ENCODE measurements at regions not wholly inside any gene's neighbourhood (a gene's known extent, or its start where the extent isn't known, plus 50 kb on each side); places are given as distances from the start of the nearest gene placed in this dataset.

GRCh38 chr3:193010191-193010590 lies 92.5 kb upstream of the MB21D2 start:
- no peak for TF ChIP-seq ZFX (IDR thresholded peaks at IDR 0.05; ENCODE audit: borderline replicate concordance)
- no peak for TF ChIP-seq CTCF (IDR thresholded peaks at IDR 0.05)
- H3K27ac ChIP-seq, result no peak overlapping the region

GRCh38 chr3:193011958-193012357 lies 94.3 kb upstream of the MB21D2 start:
- H3K27ac ChIP-seq, result no peak overlapping the region
- TF ChIP-seq CTCF (IDR thresholded peaks at IDR 0.05) (no peak), ZFX (IDR thresholded peaks at IDR 0.05; ENCODE audit: borderline replicate concordance) (no peak)

GRCh38 chr3:193014902-193015301 lies 97.2 kb upstream of the MB21D2 start:
- H3K27ac ChIP-seq, result no peak overlapping the region
- no peak for TF ChIP-seq CTCF (IDR thresholded peaks at IDR 0.05)
- TF ChIP-seq ZFX (IDR thresholded peaks at IDR 0.05; ENCODE audit: borderline replicate concordance), result no peak

- H3K27ac ChIP-seq, result no peak overlapping the region
- TF ChIP-seq CTCF (IDR thresholded peaks at IDR 0.05) (no peak), ZFX (IDR thresholded peaks at IDR 0.05; ENCODE audit: borderline replicate concordance) (no peak)
Observed at GRCh38 chr3:193016437-193016901, 98.8 kb upstream of the MB21D2 start.

GRCh38 chr3:193021506-193022010 lies 103.9 kb upstream of the MB21D2 start:
- no peak overlapping the region for H3K27ac ChIP-seq
- TF ChIP-seq ZFX (IDR thresholded peaks at IDR 0.05; ENCODE audit: borderline replicate concordance) (no peak), CTCF (IDR thresholded peaks at IDR 0.05) (no peak)

GRCh38 chr3:193023218-193023617 lies 105.6 kb upstream of the MB21D2 start:
- no peak for TF ChIP-seq ZFX (IDR thresholded peaks at IDR 0.05; ENCODE audit: borderline replicate concordance)

GRCh38 chr3:193028258-193028657 lies 110.6 kb upstream of the MB21D2 start:
- no peak for TF ChIP-seq ZFX (IDR thresholded peaks at IDR 0.05; ENCODE audit: borderline replicate concordance)
- no peak for TF ChIP-seq CTCF (IDR thresholded peaks at IDR 0.05)
- no peak overlapping the region for H3K27ac ChIP-seq

More at GRCh38 chr3:193023218-193023617, 105.6 kb upstream of the MB21D2 start:
- no peak overlapping the region for H3K27ac ChIP-seq

- no peak overlapping the region for H3K27ac ChIP-seq
- TF ChIP-seq ZFX (IDR thresholded peaks at IDR 0.05; ENCODE audit: borderline replicate concordance) (no peak), CTCF (IDR thresholded peaks at IDR 0.05) (no peak)
Observed at GRCh38 chr3:193029800-193030199, 112.1 kb upstream of the MB21D2 start.
